ENCODE measurements at regions not wholly inside any gene's neighbourhood (a gene's known extent, or its start where the extent isn't known, plus 50 kb on each side); places are given as distances from the start of the nearest gene placed in this dataset.

DNA sequence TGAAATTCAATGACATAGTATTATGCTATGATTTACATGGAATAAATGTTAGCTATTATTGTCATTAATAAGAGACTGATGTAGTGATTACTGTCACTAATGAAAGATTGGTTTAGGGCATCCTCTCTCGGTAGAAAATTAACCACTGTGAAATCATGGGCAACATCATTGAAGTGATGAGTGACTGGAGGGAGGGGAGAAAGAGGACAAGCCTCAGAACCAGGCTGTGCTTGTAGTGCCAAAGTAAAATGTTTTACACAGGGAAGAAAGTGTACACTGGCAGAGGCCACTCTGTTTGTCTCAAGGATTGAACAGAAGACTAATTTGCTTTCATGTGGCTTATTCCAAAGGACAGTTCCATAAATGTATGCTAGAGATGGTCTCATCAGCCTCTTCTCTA lies 456.2 kb upstream of the TCF4 start:
- H3K9me3 ChIP-seq (replicated peaks; ENCODE audit: insufficient read depth, low read length), result no peaks in the 10 kb centered on the region
- H3K4me2 ChIP-seq (ENCODE audit: low read depth, low read length), result no peak overlapping the region
- H3K4me1 ChIP-seq (ENCODE audit: low read length), result no peaks in the 10 kb centered on the region
- H3K9ac ChIP-seq (ENCODE audit: low read length), result no peak overlapping the region
- TF ChIP-seq, protein P1, sequence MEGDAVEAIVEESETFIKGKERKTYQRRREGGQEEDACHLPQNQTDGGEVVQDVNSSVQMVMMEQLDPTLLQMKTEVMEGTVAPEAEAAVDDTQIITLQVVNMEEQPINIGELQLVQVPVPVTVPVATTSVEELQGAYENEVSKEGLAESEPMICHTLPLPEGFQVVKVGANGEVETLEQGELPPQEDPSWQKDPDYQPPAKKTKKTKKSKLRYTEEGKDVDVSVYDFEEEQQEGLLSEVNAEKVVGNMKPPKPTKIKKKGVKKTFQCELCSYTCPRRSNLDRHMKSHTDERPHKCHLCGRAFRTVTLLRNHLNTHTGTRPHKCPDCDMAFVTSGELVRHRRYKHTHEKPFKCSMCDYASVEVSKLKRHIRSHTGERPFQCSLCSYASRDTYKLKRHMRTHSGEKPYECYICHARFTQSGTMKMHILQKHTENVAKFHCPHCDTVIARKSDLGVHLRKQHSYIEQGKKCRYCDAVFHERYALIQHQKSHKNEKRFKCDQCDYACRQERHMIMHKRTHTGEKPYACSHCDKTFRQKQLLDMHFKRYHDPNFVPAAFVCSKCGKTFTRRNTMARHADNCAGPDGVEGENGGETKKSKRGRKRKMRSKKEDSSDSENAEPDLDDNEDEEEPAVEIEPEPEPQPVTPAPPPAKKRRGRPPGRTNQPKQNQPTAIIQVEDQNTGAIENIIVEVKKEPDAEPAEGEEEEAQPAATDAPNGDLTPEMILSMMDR (IDR thresholded peaks at IDR 0.05; ENCODE audit: low read length), result no peak
- no peak for TF ChIP-seq EZH2phosphoT487 (IDR thresholded peaks at IDR 0.05; ENCODE audit: low read length)
- no peak for TF ChIP-seq EZH2 (optimal IDR thresholded peaks at IDR 0.05; ENCODE audit: low read depth, low read length)
- H3F3A ChIP-seq (ENCODE audit: insufficient read depth, low read length), result no peaks in the 10 kb centered on the region
- H4K20me1 ChIP-seq (ENCODE audit: insufficient read depth, low read length), result no peaks in the 10 kb centered on the region
- no peak overlapping the region for H2AFZ ChIP-seq (ENCODE audit: low read length)
- no peaks in the 10 kb centered on the region for H3K27me3 ChIP-seq (replicated peaks; ENCODE audit: insufficient read depth, low read length)
- no peaks in the 10 kb centered on the region for H3K36me3 ChIP-seq (replicated peaks; ENCODE audit: insufficient read depth, low read length)
- no peak for DNase-seq
- no peak overlapping the region for H3K27ac ChIP-seq (ENCODE audit: low read length)
- no peaks in the 10 kb centered on the region for H3K9me2 ChIP-seq (replicated peaks; ENCODE audit: insufficient read depth, low read length)
- H3K79me2 ChIP-seq (ENCODE audit: low read length), result no peaks in the 10 kb centered on the region
- H3K4me3 ChIP-seq (ENCODE audit: low read length), result no peak overlapping the region

DNA sequence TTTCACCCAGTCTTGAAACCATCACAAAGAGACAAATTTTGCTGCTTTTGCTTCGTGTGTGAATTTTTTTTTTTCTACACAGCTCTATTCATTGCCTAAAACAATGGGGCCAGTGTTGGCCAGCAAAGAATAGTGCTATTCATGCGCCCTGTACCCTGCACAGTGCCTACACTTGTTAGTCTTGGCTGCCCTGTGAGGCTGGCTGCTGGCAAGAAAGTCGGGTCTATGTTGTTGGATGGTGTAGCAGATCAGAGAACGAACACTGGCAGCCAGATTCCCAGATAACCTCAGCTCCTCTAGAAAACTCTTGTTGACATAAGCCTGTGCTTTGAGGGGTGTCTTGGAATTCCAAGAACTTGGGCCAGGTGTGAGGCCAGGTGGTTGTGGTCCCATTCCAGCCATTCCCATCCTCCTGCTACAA lies 455.7 kb upstream of the TCF4 start:
- Histone ChIP-seq H3K9ac (ENCODE audit: low read length) (no peak overlapping the region), H2AFZ (ENCODE audit: low read length) (no peak overlapping the region), H3K27me3 (replicated peaks; ENCODE audit: insufficient read depth, low read length) (no peaks in the 10 kb centered on the region), H3F3A (ENCODE audit: insufficient read depth, low read length) (no peaks in the 10 kb centered on the region), H3K27ac (ENCODE audit: low read length) (no peak overlapping the region), H4K20me1 (ENCODE audit: insufficient read depth, low read length) (no peaks in the 10 kb centered on the region), H3K4me2 (ENCODE audit: low read depth, low read length) (no peak overlapping the region), H3K9me3 (replicated peaks; ENCODE audit: insufficient read depth, low read length) (no peaks in the 10 kb centered on the region), H3K9me2 (replicated peaks; ENCODE audit: insufficient read depth, low read length) (no peaks in the 10 kb centered on the region), H3K79me2 (ENCODE audit: low read length) (no peaks in the 10 kb centered on the region), H3K36me3 (replicated peaks; ENCODE audit: insufficient read depth, low read length) (no peaks in the 10 kb centered on the region), H3K4me1 (ENCODE audit: low read length) (no peaks in the 10 kb centered on the region), H3K4me3 (ENCODE audit: low read length) (no peak overlapping the region)
- TF ChIP-seq, protein P1 (IDR thresholded peaks at IDR 0.05; ENCODE audit: low read length), result no peak
- TF ChIP-seq EZH2 (optimal IDR thresholded peaks at IDR 0.05; ENCODE audit: low read depth, low read length) (no peak), EZH2phosphoT487 (IDR thresholded peaks at IDR 0.05; ENCODE audit: low read length) (no peak)
- no peak for DNase-seq

DNA sequence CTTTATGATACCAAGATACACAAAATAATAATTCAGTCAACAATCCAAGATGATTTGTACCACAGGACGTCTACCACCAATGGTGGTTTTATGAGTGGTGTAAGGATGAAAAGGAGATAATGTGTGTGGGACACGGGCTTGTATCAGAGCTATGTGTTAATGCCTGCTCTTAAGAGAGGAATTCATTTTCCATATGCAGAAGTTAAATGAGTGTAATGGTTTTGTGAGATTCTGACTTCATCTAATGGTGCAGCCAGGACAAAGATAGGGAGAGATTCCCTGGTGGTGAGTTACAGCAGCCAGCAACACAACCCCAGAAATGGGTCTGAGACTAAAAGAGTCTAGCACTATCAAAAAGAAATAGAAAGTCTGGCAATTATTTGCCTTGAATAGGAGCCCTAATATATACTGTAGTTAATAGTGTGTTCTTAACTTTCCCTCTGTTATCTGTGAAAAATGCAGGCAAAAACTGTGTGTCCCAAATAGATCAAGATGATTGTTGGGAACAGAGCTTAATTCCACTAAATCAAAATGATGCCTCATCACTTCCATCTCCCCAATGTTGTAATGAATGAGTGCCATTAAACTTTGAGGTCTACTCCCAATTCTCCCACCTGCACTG lies 455.0 kb upstream of the TCF4 start:
- Histone ChIP-seq H3K4me2 (ENCODE audit: low read depth, low read length) (no peak overlapping the region), H4K20me1 (ENCODE audit: insufficient read depth, low read length) (no peaks in the 10 kb centered on the region), H3K79me2 (ENCODE audit: low read length) (no peaks in the 10 kb centered on the region), H3K36me3 (replicated peaks; ENCODE audit: insufficient read depth, low read length) (no peaks in the 10 kb centered on the region), H3F3A (ENCODE audit: insufficient read depth, low read length) (no peaks in the 10 kb centered on the region), H3K4me3 (ENCODE audit: low read length) (no peak overlapping the region), H3K4me1 (ENCODE audit: low read length) (no peaks in the 10 kb centered on the region), H3K9me2 (replicated peaks; ENCODE audit: insufficient read depth, low read length) (no peaks in the 10 kb centered on the region), H3K9me3 (replicated peaks; ENCODE audit: insufficient read depth, low read length) (no peaks in the 10 kb centered on the region), H3K9ac (ENCODE audit: low read length) (no peak overlapping the region), H3K27ac (ENCODE audit: low read length) (no peak overlapping the region), H2AFZ (ENCODE audit: low read length) (no peak overlapping the region), H3K27me3 (replicated peaks; ENCODE audit: insufficient read depth, low read length) (no peaks in the 10 kb centered on the region)
- TF ChIP-seq, protein P1 (IDR thresholded peaks at IDR 0.05; ENCODE audit: low read length), result no peak
- TF ChIP-seq EZH2phosphoT487 (IDR thresholded peaks at IDR 0.05; ENCODE audit: low read length) (no peak), EZH2 (optimal IDR thresholded peaks at IDR 0.05; ENCODE audit: low read depth, low read length) (no peak)
- DNase-seq, result no peak

Data from MM.1S (cell line).